HL-60/S4 treated with phorbol 12-myristate 13-acetate at 8.2 ng/mL for 4 days and 3 days (cell line): ENCODE measurements at regions not wholly inside any gene's neighbourhood (a gene's known extent, or its start where the extent isn't known, plus 50 kb on each side); places are given as distances from the start of the nearest gene placed in this dataset.
"Not testable (repeated sequence)": the region's sequence is repeated elsewhere in the genome, so short reads cannot be mapped to it uniquely, and the experiment has no call there.

Source experiments
- in situ Hi-C: fragments of 300-500 bp; cut with MboI; formaldehyde crosslinking; loops from 2 replicates; pipeline ENCODE4 v1.15.0; 2022; ENCODE audit warnings: low sequenced_read_pairs

GRCh38 chr2:146403546-146404160 is 1441.2 kb upstream of the ACVR2A start:
- in situ Hi-C loops, result not testable (repeated sequence)

GRCh38 chr2:146392631-146393030 is 1452.2 kb upstream of the ACVR2A start:
- in situ Hi-C loops, result no loop called here

GRCh38 chr2:146392186-146392585 is 1452.6 kb upstream of the ACVR2A start:
- in situ Hi-C loops, result no loop called here

DNA sequence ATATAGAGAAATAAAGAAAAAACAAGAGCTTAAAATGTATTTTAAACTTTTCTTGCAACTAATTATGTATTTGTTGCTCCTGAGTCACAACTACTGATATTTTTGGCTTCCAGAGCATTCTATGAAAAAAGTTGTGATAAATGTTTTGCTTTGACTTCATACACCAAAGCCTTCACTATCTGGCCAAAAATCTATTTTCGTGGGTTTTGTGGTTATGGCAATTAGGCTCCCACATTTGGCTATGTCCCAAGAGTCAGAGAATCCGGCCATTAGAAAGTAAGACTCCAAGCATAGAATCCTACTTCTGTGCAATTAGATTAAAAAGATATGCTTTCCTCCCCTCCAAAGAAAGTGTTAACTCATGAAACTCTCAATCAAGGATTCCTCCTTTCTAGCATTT is 1456.1 kb upstream of the ACVR2A start:
- in situ Hi-C loops, result no loop called here

DNA sequence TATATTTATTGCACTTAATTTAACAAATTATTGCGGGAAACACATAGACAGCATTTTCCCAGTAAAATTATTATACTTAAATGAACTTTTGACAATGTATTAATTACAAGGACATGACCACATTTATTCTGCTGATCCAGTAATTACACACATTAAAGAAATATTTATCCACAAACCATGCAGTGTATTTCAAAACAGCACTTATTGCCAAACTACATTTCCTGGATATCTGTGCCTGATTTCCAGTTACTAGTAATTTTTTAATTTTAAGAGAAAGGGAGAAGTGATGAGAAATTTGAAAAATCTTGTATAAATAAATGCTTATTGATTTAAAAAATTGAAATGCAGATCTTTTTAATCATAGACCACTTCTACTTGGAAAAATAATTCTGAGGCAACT is 1458.7 kb upstream of the ACVR2A start:
- in situ Hi-C loops, result no loop called here

GRCh38 chr2:146385031-146385430 is 1459.8 kb upstream of the ACVR2A start:
- in situ Hi-C loops, result no loop called here

- in situ Hi-C loops, result no loop called here
Measured at GRCh38 chr2:146376511-146377064, 1468.2 kb upstream of the ACVR2A start.

DNA sequence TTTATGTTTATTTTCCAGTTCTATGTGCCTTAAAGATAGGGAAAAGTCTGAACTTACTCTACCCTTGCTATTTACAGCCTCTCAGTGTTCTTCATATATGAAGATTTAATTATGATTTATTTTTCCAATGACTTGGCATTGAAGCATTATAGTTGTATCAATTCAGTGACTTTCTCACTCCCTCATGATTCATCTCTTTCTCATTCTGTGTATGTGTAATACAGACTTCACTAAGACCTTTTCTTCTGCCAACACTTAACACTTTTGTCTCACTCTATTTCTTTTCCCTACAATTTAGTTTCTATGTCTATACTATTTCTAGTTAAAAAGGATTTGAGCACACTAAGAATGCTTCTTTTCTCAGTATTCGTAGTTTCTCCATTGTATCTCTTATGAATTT is 1470.3 kb upstream of the ACVR2A start:
- in situ Hi-C loops, result no loop called here

- in situ Hi-C loops, result not testable (repeated sequence)
Measured at GRCh38 chr2:146371364-146371763, 1473.5 kb upstream of the ACVR2A start.

- in situ Hi-C loops, result no loop called here
Measured at GRCh38 chr2:146370826-146371225, 1474.0 kb upstream of the ACVR2A start.

DNA sequence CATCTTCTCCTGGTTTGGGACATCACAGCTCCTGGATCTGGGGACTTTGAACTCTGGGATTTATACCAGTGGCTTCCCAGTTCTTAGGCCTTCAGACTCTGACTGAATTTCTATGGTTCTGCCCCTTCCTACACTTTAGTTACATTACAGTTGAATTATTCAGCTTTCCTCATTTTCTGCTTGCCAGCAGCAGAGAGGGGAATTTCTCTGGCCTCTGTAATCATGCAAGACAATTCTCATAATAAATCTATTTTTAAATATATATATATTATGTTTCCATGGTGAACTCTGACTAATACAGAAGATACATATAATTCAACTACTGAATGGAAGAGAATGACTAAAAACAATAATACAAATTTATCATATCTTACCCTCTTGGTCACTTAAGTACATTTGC is 1478.6 kb upstream of the ACVR2A start:
- in situ Hi-C loops, result no loop called here

GRCh38 chr2:146365041-146365440 is 1479.8 kb upstream of the ACVR2A start:
- in situ Hi-C loops, result no loop called here

- in situ Hi-C loops, result no loop called here
Measured at GRCh38 chr2:146363731-146364130, 1481.1 kb upstream of the ACVR2A start.

- in situ Hi-C loops, result no loop called here
Measured at GRCh38 chr2:146351689-146352088, 1493.1 kb upstream of the ACVR2A start.

DNA sequence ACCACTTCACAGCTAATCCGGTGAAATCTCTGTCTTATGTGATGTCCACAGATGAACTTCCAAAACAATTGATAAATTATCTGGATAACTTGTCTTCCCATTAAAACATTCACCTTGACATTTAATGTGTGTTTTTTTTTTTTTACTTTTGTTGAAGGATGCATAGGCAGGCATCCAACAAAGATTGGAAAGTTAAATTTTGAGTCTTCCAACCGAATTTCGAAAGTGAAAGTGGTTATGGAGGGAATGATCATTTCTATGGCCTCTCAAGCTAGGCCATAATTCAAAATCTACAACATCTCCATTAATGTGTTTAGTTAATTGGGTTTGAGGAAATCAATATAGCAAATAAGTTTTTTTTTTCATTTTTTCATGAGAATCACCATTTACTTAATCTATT is 1495.5 kb upstream of the ACVR2A start:
- in situ Hi-C loops, result no loop called here

- in situ Hi-C loops, result no loop called here
Measured at GRCh38 chr2:146324951-146325350, 1519.9 kb upstream of the ACVR2A start.

DNA sequence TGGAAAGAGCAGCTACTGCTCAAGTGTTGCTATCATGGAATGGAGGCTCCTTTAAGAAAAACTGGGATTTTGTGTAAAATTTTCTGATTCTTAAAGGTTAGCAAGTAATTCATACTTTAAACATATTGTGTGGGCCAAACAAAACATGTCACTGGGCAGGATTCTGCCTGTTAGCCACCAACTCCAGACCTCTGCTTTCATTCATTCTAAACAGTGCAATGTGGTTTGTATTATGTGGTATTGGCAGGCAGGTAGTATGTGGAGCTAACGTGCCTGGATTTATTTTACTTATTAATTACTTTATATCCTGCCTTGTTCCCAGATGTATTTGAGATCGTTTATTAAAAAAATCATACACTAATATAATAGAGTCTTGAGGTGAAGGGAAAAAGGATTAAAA is 1521.3 kb upstream of the ACVR2A start:
- in situ Hi-C loops, result no loop called here

DNA sequence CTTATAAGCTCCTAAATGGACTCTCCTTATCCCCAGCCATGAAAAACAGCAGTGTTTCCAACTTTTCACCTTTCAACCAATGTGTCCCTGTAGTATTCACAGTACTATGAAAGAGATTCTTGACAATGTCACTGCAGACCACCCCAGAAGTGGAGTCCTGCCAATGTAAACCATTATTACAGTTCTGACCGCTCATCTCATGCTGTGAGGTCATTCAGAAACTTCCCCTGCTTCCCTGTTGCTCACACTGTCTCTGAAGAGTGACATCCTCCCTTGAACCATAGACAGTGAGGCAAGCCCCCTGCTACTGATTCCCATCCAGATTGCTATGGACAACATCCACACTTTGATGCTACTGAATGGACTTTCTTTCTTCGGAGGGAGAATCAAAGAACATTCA is 1523.7 kb upstream of the ACVR2A start:
- in situ Hi-C loops, result no loop called here

DNA sequence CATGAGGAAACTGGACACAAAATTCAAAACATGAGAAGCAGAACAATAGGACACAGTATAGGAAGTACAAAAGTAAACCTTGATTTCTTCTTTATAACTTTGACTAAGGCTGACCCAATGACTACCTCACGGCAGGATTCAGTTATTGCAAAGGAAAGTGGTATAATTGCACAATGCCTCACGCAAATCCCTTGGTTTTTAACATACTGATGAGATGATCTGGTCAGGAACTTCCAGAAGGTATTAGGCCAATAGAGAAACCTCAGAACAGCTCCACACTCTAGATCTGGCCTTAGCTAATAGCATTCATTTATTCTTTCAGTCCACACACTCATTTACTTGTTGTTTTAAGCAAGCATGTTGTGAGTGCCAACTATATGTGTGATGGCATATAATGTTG is 1526.9 kb upstream of the ACVR2A start:
- in situ Hi-C loops, result no loop called here

DNA sequence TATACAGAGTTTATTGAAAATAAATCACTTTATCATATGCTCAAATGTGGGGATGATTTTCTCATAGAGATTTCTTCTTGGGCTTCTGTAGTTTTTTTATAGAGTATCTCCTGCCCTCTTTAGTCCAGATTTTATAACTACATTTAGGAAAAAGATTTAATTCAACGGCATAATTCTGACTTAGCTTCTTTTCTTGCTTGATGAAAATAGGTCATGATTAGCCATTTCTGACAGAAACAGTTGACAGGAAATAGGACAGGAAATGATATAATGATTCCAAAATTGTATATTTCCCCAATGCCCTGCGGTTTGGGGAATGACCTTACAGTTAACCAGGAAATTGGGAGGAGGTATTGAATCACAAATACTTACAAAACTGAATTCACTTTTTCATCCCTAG is 1531.9 kb upstream of the ACVR2A start:
- in situ Hi-C loops, result no loop called here

DNA sequence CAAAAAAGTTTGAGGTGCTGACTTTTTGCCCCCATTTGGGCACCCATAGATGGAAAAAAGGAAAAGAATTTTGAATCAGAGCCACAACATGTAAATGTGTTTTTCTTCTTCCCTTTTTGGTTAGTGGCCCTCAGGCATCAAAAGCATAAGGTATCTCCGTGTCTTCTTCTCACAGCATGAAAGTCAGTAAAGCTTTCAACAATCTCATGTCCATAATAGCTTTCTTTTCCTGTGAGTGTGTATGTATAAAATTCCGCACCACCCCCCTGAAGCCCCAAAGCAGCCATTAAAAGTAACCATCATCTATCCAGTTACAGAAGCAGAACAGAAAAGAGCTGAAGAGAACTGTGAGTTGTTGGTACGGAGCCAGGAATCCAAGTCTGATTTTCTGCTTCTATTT is 1539.7 kb upstream of the ACVR2A start:
- in situ Hi-C loops, result no loop called here

DNA sequence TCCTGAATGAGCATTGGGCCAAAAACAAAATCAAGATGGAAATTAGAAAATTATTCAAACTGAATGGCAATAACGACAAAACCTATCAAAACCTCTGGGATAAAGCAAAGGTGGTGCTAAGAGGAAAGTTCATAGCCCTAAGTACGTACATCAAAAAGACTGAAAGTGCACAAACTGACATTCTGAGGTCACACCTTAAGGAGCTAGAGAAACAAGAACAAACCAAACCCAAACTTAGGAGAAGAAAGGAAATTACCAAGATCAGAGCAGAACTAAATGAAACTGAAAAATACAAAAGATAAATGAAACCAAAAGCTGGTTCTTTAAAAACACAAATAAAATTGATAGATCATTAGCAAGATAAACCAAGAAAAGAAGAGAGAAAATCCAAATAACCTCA is 1543.5 kb upstream of the ACVR2A start:
- in situ Hi-C loops, result no loop called here

GRCh38 chr2:146295080-146295670 is 1549.7 kb upstream of the ACVR2A start:
- in situ Hi-C loops, result no loop called here
